Activated T-cell treated with anti-CD3 and anti-CD28 coated beads for 24 hours (primary cell): ENCODE measurements at regions not wholly inside any gene's neighbourhood (a gene's known extent, or its start where the extent isn't known, plus 50 kb on each side); places are given as distances from the start of the nearest gene placed in this dataset.

Source experiments
- DNase-seq: peaks from one replicate; pipeline ENCODE4 v3.0.0-alpha.2; 2020; ENCODE audit warnings: low read depth

- DNase-seq, result no peak
These were observed 235.1 kb upstream of the RBFOX1 start for GRCh38 chr16:7097518-7097917.

- DNase-seq, result no peak
These were observed 239.1 kb upstream of the RBFOX1 start for GRCh38 chr16:7093511-7093910.

- no peak for DNase-seq
These were observed 242.0 kb upstream of the RBFOX1 start for GRCh38 chr16:7090628-7091115.

GRCh38 chr16:7089751-7090150 is 242.9 kb upstream of the RBFOX1 start:
- DNase-seq, result no peak

GRCh38 chr16:7088711-7089110 is 243.9 kb upstream of the RBFOX1 start:
- no peak for DNase-seq

- DNase-seq, result no peak
These were observed 245.6 kb upstream of the RBFOX1 start for GRCh38 chr16:7086822-7087616.

- no peak for DNase-seq
These were observed 246.9 kb upstream of the RBFOX1 start for GRCh38 chr16:7085776-7086175.

GRCh38 chr16:7083096-7083495 is 249.5 kb upstream of the RBFOX1 start:
- no peak for DNase-seq

- DNase-seq, result no peak
These were observed 255.0 kb upstream of the RBFOX1 start for GRCh38 chr16:7077636-7078035.

GRCh38 chr16:7074715-7075114 is 257.9 kb upstream of the RBFOX1 start:
- DNase-seq, result no peak

- DNase-seq, result no peak
These were observed 275.2 kb upstream of the RBFOX1 start for GRCh38 chr16:7057458-7057857.

GRCh38 chr16:7055443-7055842 is 277.2 kb upstream of the RBFOX1 start:
- no peak for DNase-seq

GRCh38 chr16:7051591-7052349 is 280.9 kb upstream of the RBFOX1 start:
- DNase-seq, result no peak

GRCh38 chr16:7044331-7044730 is 288.3 kb upstream of the RBFOX1 start:
- no peak for DNase-seq

GRCh38 chr16:7038475-7038874 is 294.2 kb upstream of the RBFOX1 start:
- no peak for DNase-seq

GRCh38 chr16:7037495-7037894 is 295.1 kb upstream of the RBFOX1 start:
- DNase-seq, result no peak

GRCh38 chr16:7031031-7031430 is 301.6 kb upstream of the RBFOX1 start:
- no peak for DNase-seq

- DNase-seq, result no peak
These were observed 305.2 kb upstream of the RBFOX1 start for GRCh38 chr16:7027401-7027800.

GRCh38 chr16:7026639-7027038 is 306.0 kb upstream of the RBFOX1 start:
- DNase-seq, result no peak

GRCh38 chr16:7025616-7026190 is 306.9 kb upstream of the RBFOX1 start:
- peak; percentile 0 for DNase-seq

- DNase-seq, result no peak
These were observed 310.9 kb upstream of the RBFOX1 start for GRCh38 chr16:7021653-7022275.

- no peak for DNase-seq
These were observed 315.5 kb upstream of the RBFOX1 start for GRCh38 chr16:7017006-7017662.
